ENCODE measurements at regions not wholly inside any gene's neighbourhood (a gene's known extent, or its start where the extent isn't known, plus 50 kb on each side); places are given as distances from the start of the nearest gene placed in this dataset.

DNA sequence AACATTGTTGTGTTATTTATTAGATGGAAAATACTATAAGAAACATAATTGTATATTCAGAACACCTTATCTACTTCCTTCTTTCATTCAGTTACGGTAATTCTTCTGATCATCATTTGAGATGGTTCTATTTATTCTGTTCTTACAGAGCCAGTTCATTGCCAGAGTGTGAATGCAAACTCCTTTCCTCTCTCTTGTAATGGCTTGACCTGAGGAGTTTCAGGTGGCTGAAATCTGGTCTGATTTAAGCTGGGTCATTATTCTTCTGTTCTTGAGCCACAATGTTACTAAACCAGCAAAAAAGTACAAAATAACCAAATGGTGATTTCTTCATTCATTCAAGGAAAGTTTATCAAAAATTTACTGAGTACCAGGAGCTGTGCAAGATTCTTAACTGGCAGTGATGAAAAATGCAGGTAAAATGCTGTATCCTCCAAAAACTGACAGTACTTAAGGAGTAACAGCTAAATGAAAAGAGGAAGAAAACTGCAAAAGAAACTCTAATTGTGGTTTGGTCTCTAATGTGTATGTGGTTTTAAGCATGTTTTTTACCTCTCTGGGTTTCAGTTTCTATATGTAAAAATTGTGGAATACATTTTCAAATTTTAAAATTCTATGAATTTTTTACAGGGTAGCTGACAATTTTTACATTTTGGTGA is 182.4 kb upstream of the UFM1 start:
- TF ChIP-seq EZH2 (IDR thresholded peaks at IDR 0.05; ENCODE audit: borderline replicate concordance): no peak
- TF ChIP-seq, protein P1, sequence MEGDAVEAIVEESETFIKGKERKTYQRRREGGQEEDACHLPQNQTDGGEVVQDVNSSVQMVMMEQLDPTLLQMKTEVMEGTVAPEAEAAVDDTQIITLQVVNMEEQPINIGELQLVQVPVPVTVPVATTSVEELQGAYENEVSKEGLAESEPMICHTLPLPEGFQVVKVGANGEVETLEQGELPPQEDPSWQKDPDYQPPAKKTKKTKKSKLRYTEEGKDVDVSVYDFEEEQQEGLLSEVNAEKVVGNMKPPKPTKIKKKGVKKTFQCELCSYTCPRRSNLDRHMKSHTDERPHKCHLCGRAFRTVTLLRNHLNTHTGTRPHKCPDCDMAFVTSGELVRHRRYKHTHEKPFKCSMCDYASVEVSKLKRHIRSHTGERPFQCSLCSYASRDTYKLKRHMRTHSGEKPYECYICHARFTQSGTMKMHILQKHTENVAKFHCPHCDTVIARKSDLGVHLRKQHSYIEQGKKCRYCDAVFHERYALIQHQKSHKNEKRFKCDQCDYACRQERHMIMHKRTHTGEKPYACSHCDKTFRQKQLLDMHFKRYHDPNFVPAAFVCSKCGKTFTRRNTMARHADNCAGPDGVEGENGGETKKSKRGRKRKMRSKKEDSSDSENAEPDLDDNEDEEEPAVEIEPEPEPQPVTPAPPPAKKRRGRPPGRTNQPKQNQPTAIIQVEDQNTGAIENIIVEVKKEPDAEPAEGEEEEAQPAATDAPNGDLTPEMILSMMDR (IDR thresholded peaks at IDR 0.05; ENCODE audit: poor library complexity): no peak
